Breast epithelium (tissue), 3 donors: ENCODE measurements at regions not wholly inside any gene's neighbourhood (a gene's known extent, or its start where the extent isn't known, plus 50 kb on each side); places are given as distances from the start of the nearest gene placed in this dataset.

Experiments used
- POLR2A ChIP-seq: fragments of 450-650 bp; IDR thresholded peaks from one replicate; pipeline ENCODE4 v1.6.1; 2016; ENCODE audit warnings: antibody characterized with exemption, mild to moderate bottlenecking, moderate library complexity
- POLR2AphosphoS5 ChIP-seq, 3 donors: sonication (generic); formaldehyde crosslinking; IDR thresholded peaks; one replicate each; pipeline ENCODE4 v1.6.1; 2017; ENCODE audit warnings: antibody characterized with exemption in 3 of 3

DNA sequence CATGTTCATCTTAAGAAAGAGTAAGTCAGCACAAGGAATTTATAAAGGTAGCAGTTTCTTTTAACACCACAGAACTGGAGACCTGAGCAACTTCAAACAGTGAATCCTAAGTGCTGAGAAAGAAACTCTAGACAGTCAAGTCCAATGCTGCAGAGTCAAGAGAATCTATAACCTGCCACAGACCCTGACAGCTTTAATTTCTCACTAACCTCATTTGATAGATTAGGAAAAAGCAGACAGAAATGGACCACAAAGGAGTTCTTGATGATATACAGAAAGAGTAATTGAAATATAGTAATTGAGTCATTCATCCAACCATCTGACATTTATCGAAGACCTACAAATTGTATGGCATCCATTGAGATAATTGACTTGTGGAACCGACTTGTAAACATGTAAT, 847.0 kb downstream of the SORCS1 start:
- TF ChIP-seq POLR2AphosphoS5 (IDR thresholded peaks at IDR 0.05) = no peak
- TF ChIP-seq POLR2A = no peak
